B cell (primary cell): ENCODE measurements at regions not wholly inside any gene's neighbourhood (a gene's known extent, or its start where the extent isn't known, plus 50 kb on each side); places are given as distances from the start of the nearest gene placed in this dataset.

Experiments used
- ATAC-seq: fragments of 200-7000 bp; cut with Tn5 transposase; one replicate; pipeline ENCODE4 v1.10.0; 2021; ENCODE audit warnings: low read depth, mild to moderate bottlenecking, moderate number of reproducible peaks, moderate library complexity
- CTCF ChIA-PET: fragments of 350-600 bp; sonication (Branson Sonifier 250); formaldehyde crosslinking; loops from one replicate; lab custom pipeline; 2021; ENCODE audit warnings: antibody characterized with exemption, inconsistent platforms; lab: Charles Lee
- POLR2A ChIA-PET: fragments of 350-600 bp; sonication (Branson Sonifier 250); formaldehyde crosslinking; loops from one replicate; lab custom pipeline; 2021; ENCODE audit warnings: antibody characterized with exemption; lab: Charles Lee
- DNase-seq: peaks from one replicate; pipeline ENCODE4 v3.0.0; 2013
- H2AFZ ChIP-seq: 2 replicates; pipeline ENCODE4 v1.6.1; 2012; ENCODE audit warnings: mild to moderate bottlenecking, low read depth, low read length; ENCODE audit not compliant: insufficient read depth, poor library complexity, severe bottlenecking
- H3K27ac ChIP-seq, 2 donors: 1 replicate in 1 of 2; 2 replicates in 1 of 2; pipeline ENCODE4 v1.5.1; 2012 to 2013; ENCODE audit warnings: low read length in 2 of 2, mild to moderate bottlenecking in 2 of 2, moderate library complexity in 1 of 2
- H3K27me3 ChIP-seq, 4 experiments: fragments of 200-600 bp in 1 of 4; sonication (generic) in 1 of 4; replicated peaks in 1 of 4; 1 replicate in 2 of 4; 2 replicates in 2 of 4; pipeline versions ENCODE4 v1.6.1 to v1.7.0; 2013 to 2016; ENCODE audit warnings: low read length in 3 of 4, mild to moderate bottlenecking in 2 of 4, mixed read lengths in 1 of 4, moderate library complexity in 1 of 4; ENCODE audit not compliant: insufficient read depth in 4 of 4, control insufficient read depth in 3 of 4; ENCODE audit errors: control extremely low read depth in 1 of 4
- H3K36me3 ChIP-seq, 2 experiments: replicated peaks in 1 of 2; 1 replicate in 1 of 2; 2 replicates in 1 of 2; pipeline versions ENCODE4 v1.6.1 to v1.7.1; 2013; ENCODE audit warnings: low read length in 1 of 2; ENCODE audit not compliant: insufficient read depth in 2 of 2, control insufficient read depth in 1 of 2; ENCODE audit errors: control extremely low read depth in 1 of 2, extremely low read depth in 1 of 2
- H3K4me1 ChIP-seq, 2 donors: fragments of 200-600 bp in 1 of 2; sonication (generic) in 1 of 2; 1 replicate in 1 of 2; 2 replicates in 1 of 2; pipeline versions ENCODE4 v1.5.1 to v1.6.1; 2013 to 2017; ENCODE audit warnings: low read length in 2 of 2; ENCODE audit not compliant: control insufficient read depth in 2 of 2, insufficient read depth in 2 of 2
- H3K4me2 ChIP-seq: replicated peaks from 2 replicates; pipeline ENCODE3; 2012; ENCODE audit warnings: mild to moderate bottlenecking, low read depth, low read length; ENCODE audit not compliant: poor library complexity, severe bottlenecking
- H3K4me3 ChIP-seq, 5 experiments: fragments of 200-600 bp in 1 of 5; sonication (generic) in 1 of 5; 1 replicate in 3 of 5; 2 replicates in 2 of 5; pipeline versions ENCODE4 v1.5.1 to v1.7.0; 2011 to 2016; ENCODE audit warnings: low read length in 4 of 5, mild to moderate bottlenecking in 4 of 5, low read depth in 2 of 5, control low read depth in 1 of 5, moderate library complexity in 1 of 5; ENCODE audit not compliant: insufficient read depth in 1 of 5; ENCODE audit errors: control extremely low read depth in 1 of 5, extremely low read depth in 1 of 5
- H3K79me2 ChIP-seq: fragments of 200-600 bp; sonication (generic); one replicate; pipeline ENCODE4 v1.6.0; 2016; ENCODE audit warnings: low read length; ENCODE audit not compliant: control insufficient read depth, insufficient read depth
- H3K9ac ChIP-seq: fragments of 200-600 bp; sonication (generic); 2 replicates; pipeline ENCODE4 v1.6.1; 2017; ENCODE audit warnings: mild to moderate bottlenecking, low read length, moderate library complexity
- H3K9me3 ChIP-seq, 3 donors: one replicate each; pipeline versions ENCODE4 v1.6.1 to v1.7.1; 2013; ENCODE audit warnings: low read length in 2 of 3; ENCODE audit not compliant: control insufficient read depth in 2 of 3, insufficient read depth in 1 of 3; ENCODE audit errors: control extremely low read depth in 1 of 3
- H4K20me1 ChIP-seq: 2 replicates; pipeline ENCODE4 v1.6.0; 2012; ENCODE audit warnings: mild to moderate bottlenecking, low read length; ENCODE audit not compliant: insufficient read depth, control insufficient read depth, poor library complexity, severe bottlenecking
- H3K27ac Mint-ChIP-seq: one replicate; pipeline ENCODE4 v1.8.0; 2021; ENCODE audit warnings: mixed read lengths
- H3K27me3 Mint-ChIP-seq: one replicate; pipeline ENCODE4 v1.8.0; 2021; ENCODE audit warnings: mixed read lengths
- H3K4me1 Mint-ChIP-seq: one replicate; pipeline ENCODE4 v1.8.0; 2021; ENCODE audit warnings: mixed read lengths
- H3K4me3 Mint-ChIP-seq: one replicate; pipeline ENCODE4 v1.8.0; 2021; ENCODE audit warnings: mixed read lengths
- H3K9me3 Mint-ChIP-seq: one replicate; pipeline ENCODE4 v1.8.0; 2022; ENCODE audit warnings: mixed read lengths; ENCODE audit not compliant: insufficient read depth
- EZH2 ChIP-seq: IDR thresholded peaks from 2 replicates; pipeline ENCODE4 v1.6.1; 2012; ENCODE audit warnings: borderline replicate concordance, low read depth, mild to moderate bottlenecking, moderate library complexity, low read length; ENCODE audit not compliant: insufficient read depth, poor library complexity, severe bottlenecking
- WGBS: methylation state at CpG from one replicate; pipeline ENCODE4 v1.1.5; 2013; ENCODE audit warnings: missing lambda C conversion rate; ENCODE audit not compliant: insufficient coverage; 5-methylcytosine and 5-hydroxymethylcytosine counted together
- intact Hi-C: fragments of 100-400 bp; cut with micrococcal nuclease; formaldehyde crosslinking; loops from one replicate; pipeline ENCODE4 v1.10.0; 2022
- TF ChIP-seq, protein P1 (sequence below): fragments of 200-600 bp; IDR thresholded peaks from one replicate; pipeline ENCODE4 v1.8.0; 2022; ENCODE audit warnings: antibody characterized with exemption, mild to moderate bottlenecking

DNA sequence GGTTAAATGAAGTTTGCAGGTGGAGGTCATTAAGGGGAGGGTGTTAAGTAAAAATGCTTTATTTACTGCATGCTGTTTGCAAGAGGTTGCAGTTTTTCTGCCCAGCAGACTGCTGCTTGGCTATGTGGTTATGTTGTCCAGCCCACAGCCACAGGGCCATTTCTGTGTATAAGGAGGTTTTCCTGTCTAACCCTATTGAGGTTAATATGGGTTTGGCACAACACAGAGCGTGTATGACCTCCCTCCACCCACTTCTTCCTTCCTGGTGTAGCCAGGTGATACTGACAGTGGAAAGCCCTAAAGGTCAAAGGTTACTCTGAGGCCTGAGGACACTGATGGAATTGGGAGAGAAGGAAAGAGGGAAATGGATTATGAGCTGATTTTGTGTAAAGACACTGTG, 253.7 kb upstream of the PWP1 start:
- no peak overlapping the region for H3K4me3 Mint-ChIP-seq
- peaks cover 3 to 7% of the 10 kb centered on the region in 2 donors for H3K4me1 ChIP-seq
- H3K4me3 ChIP-seq = no peak overlapping the region
- H3K9me3 Mint-ChIP-seq = no peaks in the 10 kb centered on the region
- H3K27me3 ChIP-seq = no peaks in the 10 kb centered on the region
- no peaks in the 10 kb centered on the region for H4K20me1 ChIP-seq
- DNase-seq (no peak), ATAC-seq (no peak)
- H3K36me3 ChIP-seq = no peaks in the 10 kb centered on the region
- H3K27ac Mint-ChIP-seq = no peak overlapping the region
- no peak for TF ChIP-seq EZH2
- TF ChIP-seq, protein P1, sequence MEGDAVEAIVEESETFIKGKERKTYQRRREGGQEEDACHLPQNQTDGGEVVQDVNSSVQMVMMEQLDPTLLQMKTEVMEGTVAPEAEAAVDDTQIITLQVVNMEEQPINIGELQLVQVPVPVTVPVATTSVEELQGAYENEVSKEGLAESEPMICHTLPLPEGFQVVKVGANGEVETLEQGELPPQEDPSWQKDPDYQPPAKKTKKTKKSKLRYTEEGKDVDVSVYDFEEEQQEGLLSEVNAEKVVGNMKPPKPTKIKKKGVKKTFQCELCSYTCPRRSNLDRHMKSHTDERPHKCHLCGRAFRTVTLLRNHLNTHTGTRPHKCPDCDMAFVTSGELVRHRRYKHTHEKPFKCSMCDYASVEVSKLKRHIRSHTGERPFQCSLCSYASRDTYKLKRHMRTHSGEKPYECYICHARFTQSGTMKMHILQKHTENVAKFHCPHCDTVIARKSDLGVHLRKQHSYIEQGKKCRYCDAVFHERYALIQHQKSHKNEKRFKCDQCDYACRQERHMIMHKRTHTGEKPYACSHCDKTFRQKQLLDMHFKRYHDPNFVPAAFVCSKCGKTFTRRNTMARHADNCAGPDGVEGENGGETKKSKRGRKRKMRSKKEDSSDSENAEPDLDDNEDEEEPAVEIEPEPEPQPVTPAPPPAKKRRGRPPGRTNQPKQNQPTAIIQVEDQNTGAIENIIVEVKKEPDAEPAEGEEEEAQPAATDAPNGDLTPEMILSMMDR = no peak
- no CpG with 5 or more reads among the region's 1 CpG for WGBS
- H3K4me2 ChIP-seq = no peak overlapping the region
- peaks cover 4% of the 10 kb centered on the region for H3K4me1 Mint-ChIP-seq
- no peak overlapping the region for H3K9ac ChIP-seq
- intact Hi-C loops = no loop called here
- H3K27ac ChIP-seq = no peak overlapping the region
- ChIA-PET POLR2A (no interaction called here), CTCF (no interaction called here)
- H3K27me3 Mint-ChIP-seq = peaks cover 4% of the 10 kb centered on the region
- no peaks in the 10 kb centered on the region for H3K79me2 ChIP-seq
- no peak overlapping the region for H2AFZ ChIP-seq
- H3K9me3 ChIP-seq = peaks cover 0 to 2% (median 0%) of the 10 kb centered on the region in 3 donors

GRCh38 chr12:107435072-107435471, 250.5 kb upstream of the PWP1 start:
- Histone ChIP-seq H4K20me1 (no peaks in the 10 kb centered on the region), H3K27ac (no peak overlapping the region), H3K79me2 (no peaks in the 10 kb centered on the region), H3K9ac (no peak overlapping the region), H2AFZ (no peak overlapping the region), H3K4me1 (peaks cover 3 to 7% of the 10 kb centered on the region in 2 donors), H3K4me3 (no peak overlapping the region), H3K36me3 (no peaks in the 10 kb centered on the region), H3K4me2 (no peak overlapping the region), H3K9me3 (no peaks in the 10 kb centered on the region), H3K27me3 (no peaks in the 10 kb centered on the region)
- no CpG with 5 or more reads among the region's 3 CpGs for WGBS
- Mint-ChIP-seq H3K27me3 (peaks cover 3% of the 10 kb centered on the region), H3K9me3 (no peaks in the 10 kb centered on the region), H3K27ac (no peak overlapping the region), H3K4me1 (peaks cover 4% of the 10 kb centered on the region), H3K4me3 (no peak overlapping the region)
- no peak for ATAC-seq
- intact Hi-C loops = no loop called here
- no peak for DNase-seq
- ChIA-PET POLR2A (no interaction called here), CTCF (no interaction called here)
- TF ChIP-seq, protein P1 = no peak
